ENCODE measurements at regions not wholly inside any gene's neighbourhood (a gene's known extent, or its start where the extent isn't known, plus 50 kb on each side); places are given as distances from the start of the nearest gene placed in this dataset.
A peak's percentile ranks its signal among the peaks of the same experiment; 100 is the strongest.

DNA sequence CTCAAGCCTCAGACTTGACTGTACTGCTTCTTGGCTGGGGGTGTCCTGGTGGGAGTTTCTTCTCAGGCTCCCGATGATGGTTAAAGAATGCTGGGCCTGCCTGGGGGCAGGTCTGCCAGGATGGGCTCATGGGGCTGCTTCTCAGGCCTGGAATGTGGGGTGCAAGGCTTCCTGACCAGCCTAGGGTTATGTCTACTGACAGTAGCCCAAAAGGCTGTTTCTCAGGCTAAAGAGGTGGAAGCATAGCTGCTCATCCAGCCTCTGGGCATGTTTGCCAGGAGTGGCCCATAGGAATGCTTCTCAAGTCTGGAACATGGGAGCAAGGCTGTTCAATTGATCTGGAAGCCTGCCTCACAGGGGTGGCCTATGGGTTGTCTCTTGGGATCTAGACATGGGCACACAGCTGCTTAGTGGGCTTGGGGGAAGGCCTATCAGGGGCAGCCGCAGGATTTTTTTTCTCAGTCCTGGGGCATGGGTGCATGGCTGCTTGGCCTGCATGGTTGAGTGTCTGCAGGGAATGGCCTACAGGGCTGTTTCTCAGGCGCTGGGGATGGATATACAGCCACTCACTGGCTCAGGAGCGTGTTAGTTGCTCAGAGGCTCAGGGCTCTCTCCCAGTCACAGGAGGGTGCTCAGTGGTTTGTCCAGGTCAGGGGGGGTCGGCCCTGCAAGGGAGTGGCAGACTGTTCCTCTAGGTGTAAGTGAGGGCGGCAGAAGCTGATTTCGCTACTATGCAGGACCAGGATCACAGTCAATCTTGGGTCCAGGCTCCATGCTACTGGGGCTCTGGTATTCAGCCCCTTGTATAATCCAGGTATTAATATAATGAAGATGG is 617.3 kb upstream of the REG3G start:
- Histone ChIP-seq H3K18ac (ENCODE audit: insufficient read length, low read depth, low read length) (no peak overlapping the region), H3K4me2 (ENCODE audit: insufficient read depth, insufficient read length, low read length) (no peak overlapping the region), H3K27me3 (ENCODE audit: insufficient read depth, low read length) (no peaks in the 10 kb centered on the region), H3K79me2 (ENCODE audit: insufficient read depth, low read length) (no peaks in the 10 kb centered on the region), H3K4me1 (ENCODE audit: insufficient read depth, low read length) (no peaks in the 10 kb centered on the region), H3K23me2 (ENCODE audit: insufficient read length, low read depth, low read length, poor library complexity, severe bottlenecking) (no peaks in the 10 kb centered on the region), H3K9ac (ENCODE audit: extremely low read depth, insufficient read length, low read length) (no peak overlapping the region), H2BK12ac (ENCODE audit: insufficient read length, low read depth, low read length) (no peak overlapping the region), H3K27ac (ENCODE audit: insufficient read length, low read depth, low read length) (no peak overlapping the region), H3K14ac (ENCODE audit: insufficient read depth, low read length) (no peak overlapping the region), H3K56ac (ENCODE audit: insufficient read length, low read depth, low read length) (no peak overlapping the region), H2BK15ac (ENCODE audit: low read depth, low read length) (no peak overlapping the region), H3K79me1 (ENCODE audit: insufficient read depth, low read depth, low read length, poor library complexity, severe bottlenecking) (no peaks in the 10 kb centered on the region), H4K20me1 (ENCODE audit: control insufficient read depth, insufficient read depth, insufficient read length) (no peaks in the 10 kb centered on the region), H4K5ac (ENCODE audit: insufficient read length, low read depth, low read length) (no peak overlapping the region), H3K23ac (ENCODE audit: insufficient read length, low read depth, low read length) (no peak overlapping the region), H3T11ph (ENCODE audit: low read length) (no peak overlapping the region), H2BK120ac (ENCODE audit: low read depth, low read length, poor library complexity, severe bottlenecking) (no peak overlapping the region), H4K8ac (replicated peaks; ENCODE audit: insufficient read length, low read depth, low read length) (no peak overlapping the region), H3K9me3 (ENCODE audit: control insufficient read depth, low read depth, low read length) (no peaks in the 10 kb centered on the region), H3K4ac (ENCODE audit: low read depth, low read length) (no peak overlapping the region), H2AFZ (ENCODE audit: low read length) (no peak overlapping the region), H4K91ac (ENCODE audit: insufficient read length, low read depth, low read length) (no peak overlapping the region), H2AK5ac (ENCODE audit: insufficient read length, low read length) (no peak overlapping the region), H2BK20ac (ENCODE audit: low read depth, low read length, poor library complexity, severe bottlenecking) (no peak overlapping the region), H2BK5ac (ENCODE audit: insufficient read length, low read length) (no peak overlapping the region)
- Mint-ChIP-seq H3K36me3 (ENCODE audit: insufficient read depth in 1 of 3, low read depth in 3 of 3) (no peaks in the 10 kb centered on the region), H3K9me3 (no peaks in the 10 kb centered on the region), H3K4me3 (no peak overlapping the region), H3K27ac (peak overlapping the region in 1 of 3 experiments; percentile 31; a peak in 1 of 7 replicates), H3K4me1 (no peaks in the 10 kb centered on the region), H3K27me3 (ENCODE audit: low read depth) (no peaks in the 10 kb centered on the region)
- TF ChIP-seq, protein P1, sequence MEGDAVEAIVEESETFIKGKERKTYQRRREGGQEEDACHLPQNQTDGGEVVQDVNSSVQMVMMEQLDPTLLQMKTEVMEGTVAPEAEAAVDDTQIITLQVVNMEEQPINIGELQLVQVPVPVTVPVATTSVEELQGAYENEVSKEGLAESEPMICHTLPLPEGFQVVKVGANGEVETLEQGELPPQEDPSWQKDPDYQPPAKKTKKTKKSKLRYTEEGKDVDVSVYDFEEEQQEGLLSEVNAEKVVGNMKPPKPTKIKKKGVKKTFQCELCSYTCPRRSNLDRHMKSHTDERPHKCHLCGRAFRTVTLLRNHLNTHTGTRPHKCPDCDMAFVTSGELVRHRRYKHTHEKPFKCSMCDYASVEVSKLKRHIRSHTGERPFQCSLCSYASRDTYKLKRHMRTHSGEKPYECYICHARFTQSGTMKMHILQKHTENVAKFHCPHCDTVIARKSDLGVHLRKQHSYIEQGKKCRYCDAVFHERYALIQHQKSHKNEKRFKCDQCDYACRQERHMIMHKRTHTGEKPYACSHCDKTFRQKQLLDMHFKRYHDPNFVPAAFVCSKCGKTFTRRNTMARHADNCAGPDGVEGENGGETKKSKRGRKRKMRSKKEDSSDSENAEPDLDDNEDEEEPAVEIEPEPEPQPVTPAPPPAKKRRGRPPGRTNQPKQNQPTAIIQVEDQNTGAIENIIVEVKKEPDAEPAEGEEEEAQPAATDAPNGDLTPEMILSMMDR (conservative IDR thresholded peaks at IDR 0.05), result no peak
- WGBS (ENCODE audit: extremely low coverage, insufficient read length, low lambda C conversion rate), result no CpG with 5 or more reads among the region's 7 CpGs
- DNase-seq, result no peak

Measured in H9 (cell line).